HG03103 (cell line): ENCODE measurements at regions not wholly inside any gene's neighbourhood (a gene's known extent, or its start where the extent isn't known, plus 50 kb on each side); places are given as distances from the start of the nearest gene placed in this dataset.

Source experiments
- ATAC-seq: cut with Tn5 transposase; IDR thresholded peaks from one replicate; pipeline ENCODE4 v1.9.1; 2021; ENCODE audit warnings: low read depth; ENCODE audit not compliant: unreplicated experiment

DNA sequence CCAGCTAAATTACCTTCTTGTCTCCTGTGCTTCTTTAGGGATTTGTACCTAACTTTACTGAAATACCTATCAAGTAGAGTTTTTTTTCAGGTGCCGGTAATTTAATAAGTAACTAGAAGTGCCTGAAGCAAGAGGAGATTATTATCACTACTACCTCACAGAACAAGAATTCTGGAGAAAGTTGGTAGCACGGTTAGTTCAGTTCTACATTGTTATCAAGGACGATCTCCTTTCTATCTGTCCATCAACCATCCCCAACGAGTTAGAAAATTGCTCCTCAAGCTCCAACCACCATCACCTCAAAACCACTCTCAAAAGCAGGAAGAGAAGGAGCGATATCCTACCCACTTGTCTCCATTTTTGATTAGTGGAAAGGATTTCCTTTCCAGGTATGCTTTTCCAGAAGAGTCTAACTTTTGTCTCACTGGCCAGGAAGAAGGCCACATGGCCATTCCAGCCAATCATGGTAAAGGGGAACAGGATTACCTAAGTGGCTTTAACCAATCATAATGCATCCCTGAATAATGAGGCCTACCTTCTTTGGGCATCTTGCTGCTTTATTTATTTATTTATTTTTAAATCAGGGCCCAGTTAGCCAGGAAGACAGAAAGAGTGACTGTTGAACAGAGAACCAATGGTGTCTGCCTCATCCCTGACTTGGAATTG lies 265.2 kb downstream of the SNX13 start:
- ATAC-seq: no peak

DNA sequence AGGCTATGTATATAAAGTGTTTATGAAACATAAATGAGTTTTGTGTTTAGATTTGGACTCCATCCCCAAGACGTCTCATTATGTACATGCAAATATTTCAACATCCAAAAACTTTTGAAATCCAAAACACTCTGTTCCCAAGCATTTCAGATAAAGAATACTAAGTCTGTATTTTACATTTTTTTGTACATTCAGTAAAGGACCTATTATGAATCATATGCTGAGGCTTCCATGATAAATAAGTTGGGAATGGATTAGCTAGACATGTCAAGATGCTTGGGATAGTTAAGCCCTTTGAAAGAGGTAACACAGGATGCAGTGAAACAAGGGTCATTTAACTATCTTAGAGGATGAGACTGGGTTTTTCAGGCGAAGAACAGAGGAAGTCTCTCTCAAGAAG lies 262.9 kb downstream of the SNX13 start:
- ATAC-seq: no peak

- no peak for ATAC-seq
These were observed 261.4 kb downstream of the SNX13 start for GRCh38 chr7:17678896-17679295.

GRCh38 chr7:17679458-17679857 lies 260.8 kb downstream of the SNX13 start:
- no peak for ATAC-seq

- ATAC-seq: no peak
These were observed 260.3 kb downstream of the SNX13 start for GRCh38 chr7:17680026-17680425.

GRCh38 chr7:17680943-17681351 lies 259.3 kb downstream of the SNX13 start:
- no peak for ATAC-seq

DNA sequence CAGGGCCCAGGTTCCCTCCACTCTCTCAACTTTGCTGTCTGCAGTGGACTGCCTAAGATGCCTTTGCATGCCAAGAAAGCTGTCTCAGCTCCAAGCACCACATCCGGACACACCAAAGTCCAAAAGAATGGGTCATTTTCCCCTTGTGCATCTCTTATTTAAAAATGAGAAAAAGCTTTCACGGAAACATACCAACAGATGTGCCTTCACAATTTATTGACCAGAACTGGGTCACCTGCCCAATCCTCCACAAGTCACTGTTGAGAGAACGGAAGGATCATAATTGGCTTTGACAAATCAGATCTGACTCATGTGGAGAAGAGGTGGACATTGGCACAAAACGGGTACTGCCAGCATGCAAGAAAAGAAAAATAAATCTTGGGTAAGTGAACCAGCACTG lies 258.3 kb downstream of the SNX13 start:
- ATAC-seq: no peak

GRCh38 chr7:17682586-17682985 lies 257.7 kb downstream of the SNX13 start:
- no peak for ATAC-seq

DNA sequence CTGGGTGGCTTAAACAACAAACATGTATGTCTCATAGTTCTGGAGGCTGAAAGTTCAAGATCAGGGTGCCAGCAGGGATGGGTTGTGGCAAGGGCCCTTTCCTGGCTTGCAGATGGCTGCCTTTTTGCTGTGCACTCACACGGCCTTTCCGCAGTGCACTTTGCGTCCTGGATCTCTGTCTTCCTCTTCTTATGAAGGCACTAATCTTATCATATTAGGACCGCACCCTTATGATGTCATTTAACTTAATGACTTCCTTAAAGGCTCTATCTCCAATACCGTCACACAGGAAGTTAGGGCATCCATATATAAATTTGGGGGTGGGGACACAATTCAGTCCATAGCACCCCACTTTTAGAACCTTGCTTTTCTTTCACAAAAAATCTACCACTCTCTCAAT lies 255.2 kb downstream of the SNX13 start:
- no peak for ATAC-seq

GRCh38 chr7:17687361-17687760 lies 252.9 kb downstream of the SNX13 start:
- ATAC-seq: no peak

DNA sequence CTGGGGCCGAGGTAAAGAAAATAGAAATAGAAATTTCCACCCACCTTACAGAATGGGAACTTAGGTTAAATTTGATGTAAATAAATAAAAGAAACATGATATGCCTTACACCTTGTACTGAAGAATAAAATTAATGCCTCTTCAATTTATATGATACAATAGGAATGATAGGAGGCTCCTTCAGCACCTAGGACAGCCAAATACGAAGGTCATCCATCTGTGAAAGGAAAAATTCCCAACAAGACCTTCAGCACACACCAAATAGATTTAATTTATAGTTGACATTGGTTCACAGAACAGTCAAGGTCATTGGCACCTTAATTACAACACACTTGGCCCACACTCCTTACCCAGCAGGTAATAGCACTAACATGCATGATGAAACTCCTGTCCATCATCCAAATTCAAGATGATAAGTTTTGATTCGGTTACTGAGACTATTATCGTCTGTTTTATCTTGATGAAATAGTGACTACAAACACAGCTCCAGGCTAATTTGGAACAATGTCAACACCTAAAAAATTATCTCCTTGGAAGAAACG lies 250.9 kb downstream of the SNX13 start:
- no peak for ATAC-seq

DNA sequence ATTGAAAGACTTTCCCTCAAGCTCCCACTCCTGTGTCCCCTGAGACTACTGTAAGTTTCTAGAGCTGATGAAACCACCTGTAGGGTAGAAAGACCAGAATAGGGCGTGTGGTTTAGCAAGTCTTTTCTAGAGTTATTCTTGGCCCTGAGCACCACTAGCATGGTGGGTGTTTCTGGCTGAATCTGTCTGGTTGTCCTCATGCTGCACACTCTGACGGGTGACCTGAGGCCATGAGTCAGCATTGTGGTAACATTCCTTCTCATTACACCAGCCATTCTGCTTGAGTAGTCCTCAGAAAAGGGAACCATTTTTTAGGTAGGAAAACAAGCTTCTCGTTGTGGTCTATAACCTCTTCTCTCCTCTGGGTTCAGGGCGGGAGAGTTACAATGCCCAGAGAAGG lies 250.3 kb downstream of the SNX13 start:
- peak; percentile 84 for ATAC-seq

DNA sequence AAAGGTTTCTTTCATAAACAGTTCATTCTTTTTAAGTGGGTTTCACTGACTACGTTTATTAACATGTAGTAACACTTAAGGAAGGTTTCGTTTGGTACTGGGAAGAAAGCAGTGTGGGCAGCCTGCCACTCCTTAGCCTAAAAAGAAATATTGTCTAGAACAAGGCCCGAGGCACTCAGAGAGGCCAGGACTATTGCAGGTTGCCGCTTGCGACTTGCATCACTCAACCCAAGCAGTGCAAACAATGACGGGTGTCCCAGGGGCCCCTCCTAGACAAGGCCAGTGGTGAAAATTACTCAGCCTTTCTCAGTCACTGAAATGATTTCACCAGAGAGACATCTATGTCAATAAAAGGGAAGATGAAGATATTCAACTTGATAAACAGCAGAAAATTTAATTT lies 243.9 kb downstream of the SNX13 start:
- no peak for ATAC-seq

- no peak for ATAC-seq
These were observed 243.0 kb downstream of the SNX13 start for GRCh38 chr7:17697128-17697881.

DNA sequence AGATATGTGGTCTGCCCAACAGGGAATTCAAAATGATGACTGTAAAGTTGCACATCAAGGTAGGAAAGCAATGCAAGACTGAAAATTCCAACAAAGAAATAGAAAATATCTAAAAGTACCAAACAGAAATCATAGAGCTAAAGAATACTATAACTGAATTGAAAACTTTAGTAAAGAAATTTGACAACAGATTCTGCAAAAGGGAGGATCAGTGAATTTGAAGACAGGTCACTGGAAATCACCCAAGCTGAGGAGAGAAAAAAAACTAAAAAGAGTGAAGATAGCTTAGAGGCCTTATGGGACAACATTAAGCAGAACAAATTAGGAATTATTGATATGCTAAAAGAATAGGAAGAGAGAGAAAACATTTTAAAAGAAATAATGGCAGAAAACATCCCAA lies 240.6 kb downstream of the SNX13 start:
- ATAC-seq: no peak

GRCh38 chr7:17700138-17700537 lies 240.2 kb downstream of the SNX13 start:
- no peak for ATAC-seq

DNA sequence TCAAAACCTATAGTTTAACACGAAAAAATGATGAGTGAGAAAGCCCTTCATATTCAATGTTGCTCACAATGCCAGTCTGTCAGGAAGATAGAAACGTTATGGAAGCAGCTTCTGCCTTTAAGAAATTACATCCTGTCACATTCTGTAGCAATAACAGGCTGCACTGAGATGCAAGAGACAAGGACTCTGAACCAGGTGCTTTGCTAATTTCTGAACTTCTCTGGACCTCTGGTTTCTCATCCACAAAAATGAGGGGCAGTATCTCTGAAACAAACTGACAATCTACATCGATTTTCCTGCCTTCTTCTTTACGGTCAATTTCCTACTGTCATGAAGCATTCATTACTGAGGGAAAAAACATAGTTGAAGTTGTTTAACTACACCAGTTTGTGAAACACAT lies 234.0 kb downstream of the SNX13 start:
- ATAC-seq: no peak

GRCh38 chr7:17706734-17707133 lies 233.6 kb downstream of the SNX13 start:
- peak; percentile 81 for ATAC-seq

DNA sequence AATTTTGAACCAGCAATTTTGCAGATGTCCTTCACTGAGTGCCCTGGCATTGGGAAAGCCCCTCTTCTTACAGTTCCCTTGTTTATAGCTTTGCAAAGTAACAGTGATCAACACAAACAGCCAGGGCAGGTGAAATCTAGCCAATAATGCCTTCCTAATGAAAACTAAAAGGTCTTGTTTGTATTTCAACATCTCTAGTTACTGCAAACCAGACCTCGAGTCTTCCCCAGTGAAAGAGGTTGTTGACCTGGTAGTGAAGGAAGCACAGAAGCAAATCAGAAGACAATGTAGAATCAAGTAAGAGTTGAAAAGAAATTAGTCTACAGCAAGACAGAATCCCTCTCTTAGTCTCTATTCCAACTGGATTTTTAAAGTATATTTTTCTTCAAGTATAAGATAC lies 231.2 kb downstream of the SNX13 start:
- ATAC-seq: no peak

DNA sequence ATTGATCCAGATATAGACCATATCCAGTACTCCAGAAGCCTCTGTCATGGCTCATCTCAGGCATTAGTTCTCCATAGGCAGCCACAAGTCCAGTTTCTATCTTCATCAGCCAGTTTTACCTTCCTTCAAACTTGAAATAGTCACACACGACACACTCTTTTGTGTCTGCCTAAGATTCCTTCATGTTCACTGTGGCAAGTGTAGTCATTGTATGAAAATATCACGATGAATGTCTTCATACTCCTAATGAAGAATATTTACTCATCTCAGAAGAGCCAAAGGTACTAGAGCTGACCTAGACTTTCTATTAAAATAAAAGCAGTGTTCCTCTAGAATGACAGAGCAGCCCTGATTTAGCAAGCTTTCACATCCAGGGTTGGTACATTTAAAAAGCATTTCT lies 230.7 kb downstream of the SNX13 start:
- ATAC-seq: no peak

- ATAC-seq: no peak
These were observed 230.0 kb downstream of the SNX13 start for GRCh38 chr7:17710312-17710711.

GRCh38 chr7:17713584-17713983 lies 226.7 kb downstream of the SNX13 start:
- ATAC-seq: no peak
